GM21529 (cell line): ENCODE measurements at regions not wholly inside any gene's neighbourhood (a gene's known extent, or its start where the extent isn't known, plus 50 kb on each side); places are given as distances from the start of the nearest gene placed in this dataset.

Source experiments
- ATAC-seq: cut with Tn5 transposase; IDR thresholded peaks from one replicate; pipeline ENCODE4 v1.9.1; 2021; ENCODE audit not compliant: unreplicated experiment

- no peak for ATAC-seq
Observed at GRCh38 chr13:99862244-99862643, 109.3 kb downstream of the ZIC5 start.

GRCh38 chr13:99861771-99862170, 109.8 kb downstream of the ZIC5 start:
- no peak for ATAC-seq

- no peak for ATAC-seq
Observed at GRCh38 chr13:99860745-99861144, 110.8 kb downstream of the ZIC5 start.

- ATAC-seq: peak; percentile 86
Observed at GRCh38 chr13:99859178-99860177, 112.1 kb downstream of the ZIC5 start.

GRCh38 chr13:99857738-99858137, 113.8 kb downstream of the ZIC5 start:
- no peak for ATAC-seq

- ATAC-seq: no peak
Observed at GRCh38 chr13:99855526-99856420, 115.8 kb downstream of the ZIC5 start.

- no peak for ATAC-seq
Observed at GRCh38 chr13:99854366-99854765, 117.2 kb downstream of the ZIC5 start.

- no peak for ATAC-seq
Observed at GRCh38 chr13:99847318-99847750, 124.2 kb downstream of the ZIC5 start.

- ATAC-seq: no peak
Observed at GRCh38 chr13:99845161-99845874, 126.2 kb downstream of the ZIC5 start.

GRCh38 chr13:99844421-99844820, 127.1 kb downstream of the ZIC5 start:
- no peak for ATAC-seq

- no peak for ATAC-seq
Observed at GRCh38 chr13:99843872-99844271, 127.7 kb downstream of the ZIC5 start.

- ATAC-seq: no peak
Observed at GRCh38 chr13:99842405-99842804, 129.2 kb downstream of the ZIC5 start.

- ATAC-seq: no peak
Observed at GRCh38 chr13:99836291-99836690, 135.3 kb downstream of the ZIC5 start.

GRCh38 chr13:99835442-99835841, 136.1 kb downstream of the ZIC5 start:
- ATAC-seq: no peak

- ATAC-seq: no peak
Observed at GRCh38 chr13:99834246-99834645, 137.3 kb downstream of the ZIC5 start.

- ATAC-seq: no peak
Observed at GRCh38 chr13:99832347-99832746, 139.2 kb downstream of the ZIC5 start.

- ATAC-seq: no peak
Observed at GRCh38 chr13:99830931-99831330, 140.6 kb downstream of the ZIC5 start.

- no peak for ATAC-seq
Observed at GRCh38 chr13:99829593-99830239, 141.9 kb downstream of the ZIC5 start.

GRCh38 chr13:99829161-99829560, 142.4 kb downstream of the ZIC5 start:
- ATAC-seq: no peak

- ATAC-seq: no peak
Observed at GRCh38 chr13:99828735-99829134, 142.8 kb downstream of the ZIC5 start.
